GM23338 (cell line): ENCODE measurements at regions not wholly inside any gene's neighbourhood (a gene's known extent, or its start where the extent isn't known, plus 50 kb on each side); places are given as distances from the start of the nearest gene placed in this dataset.

ENCODE experiments used
- CREB1 ChIP-seq: fragments of 250-450 bp; sonication (Bioruptor Pico); IDR thresholded peaks from 2 replicates; pipeline ENCODE4 v1.5.0; 2020; ENCODE audit warnings: low read depth, mild to moderate bottlenecking, moderate library complexity
- CTCF ChIP-seq, 2 experiments: fragments of 200-600 bp in 1 of 2; sonication (generic) in 1 of 2; conservative IDR thresholded peaks; 2 replicates each; pipeline versions ENCODE4 v1.5.1 to v1.6.1; 2016 to 2017; ENCODE audit warnings: antibody characterized with exemption in 2 of 2, low read depth in 2 of 2, mild to moderate bottlenecking in 2 of 2, moderate library complexity in 1 of 2
- ETS1 ChIP-seq: IDR thresholded peaks from 2 replicates; pipeline ENCODE4 v1.6.1; 2016; ENCODE audit warnings: antibody characterized with exemption
- EZH2 ChIP-seq: fragments of 200-600 bp; sonication (generic); IDR thresholded peaks from one replicate; pipeline ENCODE4 v1.8.0; 2017; ENCODE audit warnings: antibody characterized with exemption, mild to moderate bottlenecking, low read depth; ENCODE audit not compliant: unreplicated experiment
- EZH2phosphoT487 ChIP-seq: fragments of 200-600 bp; sonication (generic); IDR thresholded peaks from one replicate; pipeline ENCODE4 v1.8.1; 2018; ENCODE audit warnings: antibody characterized with exemption; ENCODE audit not compliant: unreplicated experiment
- JUNB ChIP-seq: IDR thresholded peaks from one replicate; pipeline ENCODE4 v1.6.1; 2016; ENCODE audit warnings: antibody characterized with exemption; ENCODE audit not compliant: unreplicated experiment
- NANOG ChIP-seq: IDR thresholded peaks from 2 replicates; pipeline ENCODE4 v1.6.1; 2016; ENCODE audit warnings: antibody characterized with exemption, borderline replicate concordance
- POLR2AphosphoS5 ChIP-seq: IDR thresholded peaks from 2 replicates; pipeline ENCODE4 v1.6.1; 2016; ENCODE audit warnings: antibody characterized with exemption, low read depth
- REST ChIP-seq: IDR thresholded peaks from one replicate; pipeline ENCODE4 v1.6.1; 2018; ENCODE audit warnings: antibody characterized with exemption; ENCODE audit not compliant: unreplicated experiment
- ZNF114 ChIP-seq: fragments of 250-450 bp; sonication (Bioruptor Pico); IDR thresholded peaks from 2 replicates; pipeline ENCODE4 v1.5.0; 2020; ENCODE audit warnings: mild to moderate bottlenecking, moderate library complexity
- ZNF331 ChIP-seq: fragments of 250-450 bp; sonication (Bioruptor Pico); IDR thresholded peaks from 2 replicates; pipeline ENCODE4 v1.5.0; 2020; ENCODE audit warnings: low read depth, mild to moderate bottlenecking, moderate library complexity

GRCh38 chr4:38314663-38315062, 349.3 kb upstream of the KLF3 start:
- TF ChIP-seq CTCF (conservative IDR thresholded peaks at IDR 0.05; ENCODE audit: low read depth in 2 of 2) (no peak), EZH2 (no peak), NANOG (no peak), CREB1 (CRISPR knock-in tag) (no peak), POLR2AphosphoS5 (no peak), REST (no peak), EZH2phosphoT487 (no peak), ZNF331 (no peak), JUNB (no peak), ZNF114 (CRISPR knock-in tag) (no peak), ETS1 (no peak)
